Lung (tissue), 11 donors: ENCODE measurements at regions not wholly inside any gene's neighbourhood (a gene's known extent, or its start where the extent isn't known, plus 50 kb on each side); places are given as distances from the start of the nearest gene placed in this dataset.
A peak's percentile ranks its signal among the peaks of the same experiment; 100 is the strongest.

Experiments used
- ATAC-seq: fragments of 200-7000 bp; cut with Tn5 transposase; one replicate; pipeline ENCODE4 v1.9.1; 2020; ENCODE audit warnings: moderate number of reproducible peaks; ENCODE audit not compliant: insufficient read depth, low FRiP score
- DNase-seq, 3 donors: peaks; one replicate each; pipeline ENCODE4 v3.0.0-alpha.2; 2013 to 2017
- H3K27ac ChIP-seq, 2 donors: one replicate each; pipeline ENCODE4 v1.5.1; 2013; ENCODE audit warnings: mild to moderate bottlenecking in 2 of 2, moderate library complexity in 2 of 2, control low read depth in 1 of 2, inconsistent platforms in 1 of 2, low read depth in 1 of 2, low read length in 1 of 2
- H3K27me3 ChIP-seq, 3 donors: one replicate each; pipeline ENCODE4 v1.5.1; 2013; ENCODE audit warnings: low read length in 2 of 3; ENCODE audit not compliant: control insufficient read depth in 3 of 3, insufficient read depth in 3 of 3
- H3K36me3 ChIP-seq, 4 donors: one replicate each; pipeline ENCODE4 v1.5.1; 2013; ENCODE audit warnings: low read length in 4 of 4, mild to moderate bottlenecking in 1 of 4, moderate library complexity in 1 of 4; ENCODE audit not compliant: control insufficient read depth in 4 of 4, insufficient read depth in 4 of 4
- H3K4me1 ChIP-seq, 5 donors: one replicate each; pipeline ENCODE4 v1.5.1; 2013; ENCODE audit warnings: low read length in 5 of 5, mild to moderate bottlenecking in 2 of 5, moderate library complexity in 1 of 5; ENCODE audit not compliant: control insufficient read depth in 5 of 5, insufficient read depth in 5 of 5
- H3K4me3 ChIP-seq: one replicate; pipeline ENCODE4 v1.5.1; 2013; ENCODE audit warnings: mild to moderate bottlenecking, control low read depth, moderate library complexity
- H3K9ac ChIP-seq, 2 donors: one replicate each; pipeline ENCODE4 v1.5.1; 2013; ENCODE audit warnings: low read length in 2 of 2, control low read depth in 1 of 2; ENCODE audit not compliant: insufficient read depth in 1 of 2
- H3K9me3 ChIP-seq, 4 donors: one replicate each; pipeline ENCODE4 v1.5.1; 2013; ENCODE audit warnings: low read length in 3 of 4, mild to moderate bottlenecking in 1 of 4, moderate library complexity in 1 of 4; ENCODE audit not compliant: control insufficient read depth in 4 of 4, insufficient read depth in 3 of 4
- CTCF ChIP-seq: IDR thresholded peaks from 2 replicates; pipeline ENCODE4 v1.5.1; 2012; ENCODE audit warnings: mild to moderate bottlenecking; ENCODE audit errors: control extremely low read depth, extremely low read depth
- WGBS, 2 donors: extraction: QIAGEN DNeasy Blood & Tissue Kit; methylation state at CpG; one replicate each; pipeline ENCODE4 v1.1.7; 2013; 5-methylcytosine and 5-hydroxymethylcytosine counted together
- donor health status: control.
- donor health status: control.
- donor health status: Bipolar disorder and iron deficiency.
- donor health status: healthy.
- donor health status: DM: yes; HTN: yes; CAD: no.

GRCh38 chr7:39808796-39809481 lies 141.1 kb upstream of the CDK13 start:
- Histone ChIP-seq H3K4me1 (peaks cover 0 to 8% (median 0%) of the 10 kb centered on the region in 5 donors), H3K9me3 (no peaks in the 10 kb centered on the region), H3K9ac (no peak overlapping the region), H3K27me3 (peaks cover 0 to 33% (median 0%) of the 10 kb centered on the region in 3 donors), H3K36me3 (no peaks in the 10 kb centered on the region), H3K4me3 (no peak overlapping the region), H3K27ac (no peak overlapping the region)
- 57 to 71% methylated on average over 10 of the region's 10 CpGs for WGBS, 2 donors
- TF ChIP-seq CTCF, result no peak
- DNase-seq, result no peak
- no peak for ATAC-seq

GRCh38 chr7:39810204-39810642 lies 139.8 kb upstream of the CDK13 start:
- no peak overlapping the region for H3K27ac ChIP-seq
- WGBS, 2 donors, result 73 to 86% methylated on average over 9 of the region's 9 CpGs
- H3K27me3 ChIP-seq, result peaks cover 0 to 46% (median 0%) of the 10 kb centered on the region in 3 donors
- ATAC-seq (no peak), DNase-seq (peak in 1 of 3 donors; percentile 15)
- no peak overlapping the region for H3K9ac ChIP-seq
- H3K9me3 ChIP-seq, result no peaks in the 10 kb centered on the region
- H3K4me1 ChIP-seq, result peaks cover 0 to 8% (median 0%) of the 10 kb centered on the region in 5 donors
- no peak overlapping the region for H3K4me3 ChIP-seq
- H3K36me3 ChIP-seq, result no peaks in the 10 kb centered on the region
- no peak for TF ChIP-seq CTCF

- WGBS, 2 donors, result 82 to 89% methylated on average over 4 of the region's 4 CpGs
- peaks cover 0 to 10% (median 0%) of the 10 kb centered on the region in 5 donors for H3K4me1 ChIP-seq
- DNase-seq, result no peak
- H3K27me3 ChIP-seq, result peaks cover 0 to 51% (median 0%) of the 10 kb centered on the region in 3 donors
- TF ChIP-seq CTCF, result no peak
- no peaks in the 10 kb centered on the region for H3K36me3 ChIP-seq
- H3K9ac ChIP-seq, result no peak overlapping the region
- H3K9me3 ChIP-seq, result no peaks in the 10 kb centered on the region
- no peak for ATAC-seq
- H3K4me3 ChIP-seq, result no peak overlapping the region
- H3K27ac ChIP-seq, result no peak overlapping the region
Measured at GRCh38 chr7:39810710-39811109, 139.3 kb upstream of the CDK13 start.

- no peak overlapping the region for H3K9ac ChIP-seq
Measured at GRCh38 chr7:39811161-39811614, 138.9 kb upstream of the CDK13 start.

More at GRCh38 chr7:39811161-39811614, 138.9 kb upstream of the CDK13 start:
- TF ChIP-seq CTCF, result no peak
- Histone ChIP-seq H3K4me1 (peaks cover 0 to 15% (median 0%) of the 10 kb centered on the region in 5 donors), H3K36me3 (no peaks in the 10 kb centered on the region), H3K9me3 (no peaks in the 10 kb centered on the region), H3K27ac (no peak overlapping the region), H3K4me3 (no peak overlapping the region), H3K27me3 (peaks cover 0 to 56% (median 0%) of the 10 kb centered on the region in 3 donors)
- WGBS, 2 donors, result 40 to 50% methylated on average over 1 of the region's 1 CpG
- ATAC-seq, result no peak
- DNase-seq, result peak in 2 of 3 donors; percentile 30 to 52
